ENCODE measurements at regions not wholly inside any gene's neighbourhood (a gene's known extent, or its start where the extent isn't known, plus 50 kb on each side); places are given as distances from the start of the nearest gene placed in this dataset.
A peak's percentile ranks its signal among the peaks of the same experiment; 100 is the strongest.

DNA sequence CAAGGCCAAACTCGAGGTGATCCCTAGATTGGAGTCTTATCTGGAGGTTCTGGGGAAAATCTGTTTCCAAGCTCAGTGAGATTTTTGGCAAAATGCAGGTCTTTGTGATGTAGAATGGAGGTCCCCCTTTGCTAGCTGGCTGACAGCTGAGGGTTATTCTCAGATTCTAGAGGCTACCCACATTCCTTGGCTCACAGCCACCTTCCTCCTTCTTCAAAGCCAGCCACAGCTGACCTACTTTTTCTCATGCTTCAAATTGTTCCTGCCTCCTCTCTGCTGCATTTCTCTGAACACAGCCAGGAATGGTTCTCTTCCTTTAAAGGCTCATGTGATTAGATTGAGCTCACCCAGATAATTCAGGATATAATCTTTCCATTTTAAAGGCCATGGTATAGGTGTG lies 86.9 kb downstream of the VCX3A start:
- TF ChIP-seq, protein P1, sequence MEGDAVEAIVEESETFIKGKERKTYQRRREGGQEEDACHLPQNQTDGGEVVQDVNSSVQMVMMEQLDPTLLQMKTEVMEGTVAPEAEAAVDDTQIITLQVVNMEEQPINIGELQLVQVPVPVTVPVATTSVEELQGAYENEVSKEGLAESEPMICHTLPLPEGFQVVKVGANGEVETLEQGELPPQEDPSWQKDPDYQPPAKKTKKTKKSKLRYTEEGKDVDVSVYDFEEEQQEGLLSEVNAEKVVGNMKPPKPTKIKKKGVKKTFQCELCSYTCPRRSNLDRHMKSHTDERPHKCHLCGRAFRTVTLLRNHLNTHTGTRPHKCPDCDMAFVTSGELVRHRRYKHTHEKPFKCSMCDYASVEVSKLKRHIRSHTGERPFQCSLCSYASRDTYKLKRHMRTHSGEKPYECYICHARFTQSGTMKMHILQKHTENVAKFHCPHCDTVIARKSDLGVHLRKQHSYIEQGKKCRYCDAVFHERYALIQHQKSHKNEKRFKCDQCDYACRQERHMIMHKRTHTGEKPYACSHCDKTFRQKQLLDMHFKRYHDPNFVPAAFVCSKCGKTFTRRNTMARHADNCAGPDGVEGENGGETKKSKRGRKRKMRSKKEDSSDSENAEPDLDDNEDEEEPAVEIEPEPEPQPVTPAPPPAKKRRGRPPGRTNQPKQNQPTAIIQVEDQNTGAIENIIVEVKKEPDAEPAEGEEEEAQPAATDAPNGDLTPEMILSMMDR (IDR thresholded peaks at IDR 0.05; ENCODE audit: insufficient read depth, missing control alignments), result no peak
- DNase-seq (ENCODE audit: insufficient read length, low spot score), result no peak
- no peak for FAIRE-seq

DNA sequence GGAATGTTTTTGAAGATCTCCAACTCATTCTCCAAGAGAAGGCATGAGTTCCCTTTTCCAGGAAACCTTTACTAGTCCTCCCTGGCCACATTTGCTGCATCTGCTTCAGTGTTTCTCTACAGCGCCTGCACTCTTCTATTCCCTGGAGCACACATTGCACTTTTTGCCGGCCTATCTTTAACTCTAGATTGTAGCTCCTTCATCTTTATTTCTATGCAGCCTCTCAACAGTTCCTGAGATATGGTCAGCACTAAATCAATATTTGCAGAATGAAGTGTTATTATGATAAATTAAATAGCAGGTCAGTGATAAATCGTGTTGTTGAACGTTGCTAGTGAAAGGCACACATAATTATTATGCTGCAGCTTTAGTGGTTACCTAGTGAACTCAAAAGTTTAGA lies 88.3 kb downstream of the VCX3A start:
- FAIRE-seq, result no peak
- TF ChIP-seq, protein P1 (IDR thresholded peaks at IDR 0.05; ENCODE audit: insufficient read depth, missing control alignments), result no peak
- no peak for DNase-seq (ENCODE audit: insufficient read length, low spot score)

DNA sequence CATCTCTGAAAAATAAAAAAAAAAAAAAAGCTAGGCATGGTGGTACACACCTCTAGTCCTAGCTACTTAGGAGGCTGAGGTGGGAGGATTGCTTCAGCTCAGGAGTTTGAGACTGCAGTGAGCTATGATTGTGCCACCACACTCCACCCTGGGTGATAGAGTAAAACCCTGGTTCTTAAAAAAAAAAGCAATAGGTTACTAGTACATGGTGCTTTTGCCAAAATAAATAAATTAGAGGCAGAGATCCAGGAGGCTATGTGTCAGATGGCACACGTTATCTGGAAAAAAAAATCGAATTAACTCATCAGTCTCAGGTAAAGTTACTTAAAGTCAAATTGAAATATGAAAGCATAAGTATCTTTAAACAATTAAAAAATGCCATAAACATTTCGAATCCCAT lies 94.3 kb downstream of the VCX3A start:
- FAIRE-seq (no peak), DNase-seq (ENCODE audit: insufficient read length, low spot score) (no peak)
- TF ChIP-seq, protein P1 (IDR thresholded peaks at IDR 0.05; ENCODE audit: insufficient read depth, missing control alignments), result no peak

DNA sequence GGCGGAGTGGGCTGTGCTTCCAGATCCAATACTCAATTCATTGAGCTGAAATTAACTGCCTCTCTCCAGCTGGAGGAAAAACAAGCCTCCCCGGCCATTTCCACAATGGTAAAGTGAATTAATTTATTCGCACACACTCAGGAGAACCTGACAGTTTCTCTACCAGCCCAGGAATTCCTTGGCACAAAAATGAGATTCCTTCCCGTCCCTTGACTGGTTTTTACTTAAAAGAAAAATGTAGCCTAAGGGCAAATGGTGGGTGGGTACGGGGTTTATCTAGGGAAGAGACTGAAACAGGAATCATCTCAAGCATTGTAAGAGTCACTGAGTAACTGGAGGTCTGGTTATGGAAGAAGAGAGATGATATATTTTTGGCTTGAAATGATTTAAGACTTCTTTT lies 102.7 kb downstream of the VCX3A start:
- TF ChIP-seq, protein P1 (IDR thresholded peaks at IDR 0.05; ENCODE audit: insufficient read depth, missing control alignments), result no peak
- FAIRE-seq (peak; percentile 6), DNase-seq (ENCODE audit: insufficient read length, low spot score) (no peak)

DNA sequence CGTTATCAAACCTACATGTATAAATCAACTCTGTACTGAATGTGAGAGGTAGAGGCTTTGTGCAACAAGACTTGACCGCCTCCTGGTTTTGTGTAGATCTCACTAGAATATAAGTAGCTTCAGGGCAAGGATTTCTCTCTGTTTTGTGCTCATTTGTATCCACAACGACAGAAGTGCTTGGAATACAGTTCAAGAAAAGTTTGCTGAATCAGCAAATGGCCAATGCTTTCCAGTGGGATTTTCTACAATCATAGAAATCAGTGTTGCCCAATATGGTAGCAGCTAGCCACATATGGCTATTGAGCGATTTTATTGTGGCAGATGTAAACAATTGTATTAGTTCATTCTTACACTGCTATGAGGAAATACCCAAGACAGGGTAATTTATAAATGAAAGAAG lies 127.4 kb downstream of the VCX3A start:
- FAIRE-seq, result peak; percentile 70
- no peak for DNase-seq (ENCODE audit: insufficient read length, low spot score)
- TF ChIP-seq, protein P1 (IDR thresholded peaks at IDR 0.05; ENCODE audit: insufficient read depth, missing control alignments), result no peak

DNA sequence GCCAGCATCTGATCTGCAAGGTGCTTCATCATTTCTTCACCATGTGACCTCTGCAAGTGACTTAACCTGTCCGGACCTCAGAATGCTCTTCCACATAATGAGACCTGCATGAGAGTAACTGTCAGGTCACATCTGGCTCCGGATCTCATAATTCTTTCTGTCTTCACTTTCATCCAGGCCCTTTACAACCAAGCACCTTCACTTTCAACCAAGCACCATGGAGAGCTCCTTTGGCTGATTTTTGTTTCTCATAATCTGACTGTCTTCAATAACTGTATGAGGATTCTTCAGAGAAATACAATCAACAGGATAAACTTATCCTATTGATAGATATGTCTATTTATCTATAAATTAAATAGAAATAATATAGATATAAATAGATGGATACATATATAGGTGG lies 148.1 kb downstream of the VCX3A start:
- TF ChIP-seq, protein P1 (IDR thresholded peaks at IDR 0.05; ENCODE audit: insufficient read depth, missing control alignments), result no peak
- FAIRE-seq (no peak), DNase-seq (ENCODE audit: insufficient read length, low spot score) (no peak)

DNA sequence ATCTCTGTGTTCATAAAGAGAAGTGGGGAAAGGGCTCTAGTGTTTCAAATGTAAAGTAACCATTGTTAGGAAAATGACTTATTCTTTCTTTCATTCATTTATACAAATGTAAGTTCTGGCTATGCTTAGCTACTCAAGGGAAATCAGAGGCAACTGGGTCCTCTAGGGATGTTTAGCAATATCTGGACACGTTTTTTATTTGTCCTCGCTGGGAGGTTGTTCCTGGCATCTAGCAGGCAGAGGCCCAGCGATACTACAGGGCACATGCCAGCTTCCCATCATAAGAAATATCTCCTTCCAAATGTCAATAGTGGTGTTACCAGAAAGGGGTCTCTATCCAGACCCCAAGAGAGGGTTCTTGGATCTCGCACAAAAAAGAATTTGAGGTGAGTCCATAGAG lies 150.0 kb downstream of the VCX3A start:
- DNase-seq (ENCODE audit: insufficient read length, low spot score) (no peak), FAIRE-seq (no peak)

More for the DNA sequence above, 150.0 kb downstream of the VCX3A start:
- TF ChIP-seq, protein P1 (IDR thresholded peaks at IDR 0.05; ENCODE audit: insufficient read depth, missing control alignments), result no peak
